Parathyroid adenoma (tissue), 2 donors: ENCODE measurements at regions not wholly inside any gene's neighbourhood (a gene's known extent, or its start where the extent isn't known, plus 50 kb on each side); places are given as distances from the start of the nearest gene placed in this dataset.

ENCODE experiments used
- H2AFZ ChIP-seq: fragments of 300-600 bp; sonication (generic); one replicate; pipeline ENCODE4 v1.7.0; 2017; ENCODE audit warnings: antibody characterized with exemption, mild to moderate bottlenecking
- H3K27ac ChIP-seq: fragments of 300-600 bp; sonication (generic); one replicate; pipeline ENCODE4 v1.7.0; 2017
- H3K27me3 ChIP-seq: fragments of 300-600 bp; sonication (generic); one replicate; pipeline ENCODE4 v1.7.0; 2017; ENCODE audit warnings: low read length; ENCODE audit not compliant: control insufficient read depth, insufficient read depth
- H3K36me3 ChIP-seq: fragments of 300-600 bp; sonication (generic); one replicate; pipeline ENCODE4 v1.7.0; 2017; ENCODE audit warnings: low read length; ENCODE audit not compliant: control insufficient read depth, insufficient read depth
- H3K4me1 ChIP-seq: fragments of 300-600 bp; sonication (generic); one replicate; pipeline ENCODE4 v1.7.0; 2017; ENCODE audit warnings: control low read depth
- H3K4me2 ChIP-seq: fragments of 300-600 bp; sonication (generic); one replicate; pipeline ENCODE4 v1.7.0; 2017; ENCODE audit warnings: low read length
- H3K4me3 ChIP-seq: fragments of 300-600 bp; sonication (generic); one replicate; pipeline ENCODE4 v1.7.0; 2017; ENCODE audit warnings: low read depth, low read length
- H3K79me2 ChIP-seq: fragments of 300-600 bp; sonication (generic); one replicate; pipeline ENCODE4 v1.7.0; 2017; ENCODE audit warnings: control low read depth
- H3K9ac ChIP-seq: fragments of 300-600 bp; sonication (generic); one replicate; pipeline ENCODE4 v1.7.0; 2017; ENCODE audit warnings: mild to moderate bottlenecking
- H3K9me3 ChIP-seq: fragments of 300-600 bp; sonication (generic); one replicate; pipeline ENCODE4 v1.7.0; 2017; ENCODE audit warnings: low read length; ENCODE audit not compliant: control insufficient read depth
- TF ChIP-seq, protein P1 (sequence below): fragments of 300-600 bp; sonication (generic); IDR thresholded peaks from one replicate; pipeline ENCODE4 v1.7.0; 2017; ENCODE audit warnings: antibody characterized with exemption, mild to moderate bottlenecking
- donor health status: primary hyperparathyroidism.

- Histone ChIP-seq H3K4me1 (no peaks in the 10 kb centered on the region), H3K79me2 (no peaks in the 10 kb centered on the region), H3K27ac (no peak overlapping the region), H3K4me3 (no peak overlapping the region), H3K4me2 (no peak overlapping the region), H3K9me3 (no peaks in the 10 kb centered on the region), H3K36me3 (no peaks in the 10 kb centered on the region), H3K9ac (no peak overlapping the region), H2AFZ (no peak overlapping the region), H3K27me3 (no peaks in the 10 kb centered on the region)
- TF ChIP-seq, protein P1, sequence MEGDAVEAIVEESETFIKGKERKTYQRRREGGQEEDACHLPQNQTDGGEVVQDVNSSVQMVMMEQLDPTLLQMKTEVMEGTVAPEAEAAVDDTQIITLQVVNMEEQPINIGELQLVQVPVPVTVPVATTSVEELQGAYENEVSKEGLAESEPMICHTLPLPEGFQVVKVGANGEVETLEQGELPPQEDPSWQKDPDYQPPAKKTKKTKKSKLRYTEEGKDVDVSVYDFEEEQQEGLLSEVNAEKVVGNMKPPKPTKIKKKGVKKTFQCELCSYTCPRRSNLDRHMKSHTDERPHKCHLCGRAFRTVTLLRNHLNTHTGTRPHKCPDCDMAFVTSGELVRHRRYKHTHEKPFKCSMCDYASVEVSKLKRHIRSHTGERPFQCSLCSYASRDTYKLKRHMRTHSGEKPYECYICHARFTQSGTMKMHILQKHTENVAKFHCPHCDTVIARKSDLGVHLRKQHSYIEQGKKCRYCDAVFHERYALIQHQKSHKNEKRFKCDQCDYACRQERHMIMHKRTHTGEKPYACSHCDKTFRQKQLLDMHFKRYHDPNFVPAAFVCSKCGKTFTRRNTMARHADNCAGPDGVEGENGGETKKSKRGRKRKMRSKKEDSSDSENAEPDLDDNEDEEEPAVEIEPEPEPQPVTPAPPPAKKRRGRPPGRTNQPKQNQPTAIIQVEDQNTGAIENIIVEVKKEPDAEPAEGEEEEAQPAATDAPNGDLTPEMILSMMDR = no peak
These were observed 76.8 kb upstream of the ASIC2 start for GRCh38 chr17:33369876-33370275.

GRCh38 chr17:33370401-33370800, 77.3 kb upstream of the ASIC2 start:
- Histone ChIP-seq H2AFZ (no peak overlapping the region), H3K27ac (no peak overlapping the region), H3K4me1 (no peaks in the 10 kb centered on the region), H3K4me3 (no peak overlapping the region), H3K9ac (no peak overlapping the region), H3K27me3 (no peaks in the 10 kb centered on the region), H3K36me3 (no peaks in the 10 kb centered on the region), H3K9me3 (no peaks in the 10 kb centered on the region), H3K79me2 (no peaks in the 10 kb centered on the region), H3K4me2 (no peak overlapping the region)
- TF ChIP-seq, protein P1 = no peak

DNA sequence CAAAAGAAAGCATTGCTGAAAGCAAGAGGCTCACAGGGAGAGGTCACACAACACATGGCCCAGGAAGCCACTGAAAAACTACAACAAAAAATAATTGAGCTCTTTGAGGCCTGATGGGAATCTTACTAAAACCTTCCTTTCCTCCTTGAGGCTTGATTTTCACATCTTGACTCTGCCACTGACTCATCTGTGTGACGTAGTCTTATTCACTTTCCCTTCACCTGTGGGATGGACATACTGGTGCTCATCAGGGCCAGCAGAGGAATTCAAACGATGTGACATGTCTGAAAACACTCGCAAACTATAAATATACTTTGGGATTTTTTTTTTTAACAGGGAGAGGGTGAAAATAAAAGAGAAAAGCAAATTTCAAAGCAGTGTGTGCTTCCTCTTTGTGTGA, 78.3 kb upstream of the ASIC2 start:
- H2AFZ ChIP-seq = no peak overlapping the region
- H3K9ac ChIP-seq = no peak overlapping the region
- no peaks in the 10 kb centered on the region for H3K9me3 ChIP-seq
- no peaks in the 10 kb centered on the region for H3K4me1 ChIP-seq
- TF ChIP-seq, protein P1 = no peak
- H3K79me2 ChIP-seq = no peaks in the 10 kb centered on the region
- no peak overlapping the region for H3K4me2 ChIP-seq
- no peaks in the 10 kb centered on the region for H3K36me3 ChIP-seq
- no peak overlapping the region for H3K4me3 ChIP-seq
- no peak overlapping the region for H3K27ac ChIP-seq
- H3K27me3 ChIP-seq = no peaks in the 10 kb centered on the region

DNA sequence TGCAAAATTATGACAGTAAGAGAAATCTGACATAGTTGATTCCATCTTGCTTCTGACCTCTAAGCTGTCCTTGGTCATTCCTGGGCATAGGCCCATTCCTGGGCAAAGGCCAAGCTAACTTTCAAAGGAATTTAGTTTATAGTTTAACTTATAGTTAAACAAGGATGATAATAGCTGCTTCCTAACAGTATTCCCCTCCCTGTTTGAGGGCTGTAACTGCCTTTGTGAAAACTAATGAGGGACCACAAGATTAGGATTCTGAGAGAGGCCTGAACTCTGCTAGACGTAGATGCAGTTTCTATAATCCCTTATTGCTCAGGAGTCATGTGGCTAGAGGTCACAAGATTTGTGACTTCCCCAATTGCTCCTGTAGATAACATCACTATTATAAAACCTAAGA, 80.2 kb upstream of the ASIC2 start:
- Histone ChIP-seq H3K4me1 (no peaks in the 10 kb centered on the region), H3K9me3 (no peaks in the 10 kb centered on the region), H3K9ac (no peak overlapping the region), H3K27ac (no peak overlapping the region), H3K36me3 (no peaks in the 10 kb centered on the region), H3K27me3 (no peaks in the 10 kb centered on the region), H3K4me2 (no peak overlapping the region), H2AFZ (no peak overlapping the region), H3K79me2 (no peaks in the 10 kb centered on the region), H3K4me3 (no peak overlapping the region)
- TF ChIP-seq, protein P1 = no peak

DNA sequence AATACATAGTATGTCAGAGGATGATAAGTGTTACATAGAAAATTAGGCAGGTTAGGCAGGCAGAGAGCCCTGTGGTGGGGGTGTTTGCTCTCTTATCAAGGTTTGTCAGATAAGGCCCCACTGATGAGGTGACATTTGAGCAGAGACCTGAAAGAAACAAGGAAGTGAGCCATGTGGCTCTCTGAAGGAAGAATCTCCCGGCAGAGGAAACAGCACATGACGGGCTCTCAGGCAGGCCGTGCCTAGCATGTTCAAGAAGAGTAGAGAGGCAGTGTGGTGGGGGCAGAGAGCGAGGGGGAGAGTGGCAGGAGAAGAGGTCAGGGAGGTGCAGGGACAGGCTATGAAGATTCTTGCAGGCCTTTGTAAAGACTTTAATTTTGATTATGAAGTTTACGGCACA, 82.0 kb upstream of the ASIC2 start:
- Histone ChIP-seq H3K9me3 (no peaks in the 10 kb centered on the region), H3K79me2 (no peaks in the 10 kb centered on the region), H3K27me3 (no peaks in the 10 kb centered on the region), H2AFZ (no peak overlapping the region), H3K27ac (no peak overlapping the region), H3K36me3 (no peaks in the 10 kb centered on the region), H3K4me3 (no peak overlapping the region), H3K4me1 (no peaks in the 10 kb centered on the region), H3K4me2 (no peak overlapping the region), H3K9ac (no peak overlapping the region)
- TF ChIP-seq, protein P1 = no peak
